ENCODE measurements at regions not wholly inside any gene's neighbourhood (a gene's known extent, or its start where the extent isn't known, plus 50 kb on each side); places are given as distances from the start of the nearest gene placed in this dataset.

GRCh38 chr3:176526225-176526624, 671.1 kb downstream of the TBL1XR1 start:
- ATAC-seq (no peak), DNase-seq (no peak)
- in situ Hi-C loops (cut with MboI; ENCODE audit: low sequenced_read_pairs in 4 of 4) (no loop called here), intact Hi-C loops (cut with DNase I; ENCODE audit: low total_unique reads) (no loop called here)
- no peaks in the 10 kb centered on the region for H3K36me3 ChIP-seq
- TF ChIP-seq POLR2A (IDR thresholded peaks at IDR 0.05) (no peak), CTCF (IDR thresholded peaks at IDR 0.05 in 4 of 5, conservative IDR thresholded peaks at IDR 0.05 in 1 of 5) (no peak)
- H3K27me3 ChIP-seq, result no peaks in the 10 kb centered on the region
- no peak overlapping the region for H3K27ac ChIP-seq
- no peaks in the 10 kb centered on the region for H3K4me1 ChIP-seq
- H3K4me3 ChIP-seq, result no peak overlapping the region
- H3K9me3 ChIP-seq, result no peaks in the 10 kb centered on the region

GRCh38 chr3:176523114-176523513, 674.2 kb downstream of the TBL1XR1 start:
- Histone ChIP-seq H3K4me1 (no peaks in the 10 kb centered on the region), H3K27me3 (no peaks in the 10 kb centered on the region), H3K9me3 (no peaks in the 10 kb centered on the region), H3K27ac (no peak overlapping the region), H3K36me3 (no peaks in the 10 kb centered on the region), H3K4me3 (no peak overlapping the region)
- intact Hi-C loops (cut with DNase I; ENCODE audit: low total_unique reads), result no loop called here
- DNase-seq (no peak), ATAC-seq (no peak)
- in situ Hi-C loops (cut with MboI; ENCODE audit: low sequenced_read_pairs in 4 of 4), result no loop called here
- no peak for TF ChIP-seq POLR2A (IDR thresholded peaks at IDR 0.05)
- no peak for TF ChIP-seq CTCF (IDR thresholded peaks at IDR 0.05 in 4 of 5, conservative IDR thresholded peaks at IDR 0.05 in 1 of 5)

GRCh38 chr3:176522436-176522835, 674.8 kb downstream of the TBL1XR1 start:
- Histone ChIP-seq H3K4me3 (no peak overlapping the region), H3K9me3 (no peaks in the 10 kb centered on the region), H3K36me3 (no peaks in the 10 kb centered on the region), H3K27ac (no peak overlapping the region), H3K27me3 (no peaks in the 10 kb centered on the region), H3K4me1 (no peaks in the 10 kb centered on the region)
- in situ Hi-C loops (cut with MboI; ENCODE audit: low sequenced_read_pairs in 4 of 4) (no loop called here), intact Hi-C loops (cut with DNase I; ENCODE audit: low total_unique reads) (no loop called here)
- ATAC-seq (no peak), DNase-seq (no peak)
- no peak for TF ChIP-seq CTCF (IDR thresholded peaks at IDR 0.05 in 4 of 5, conservative IDR thresholded peaks at IDR 0.05 in 1 of 5)
- TF ChIP-seq POLR2A (IDR thresholded peaks at IDR 0.05), result no peak

- no peaks in the 10 kb centered on the region for H3K27me3 ChIP-seq
- H3K4me1 ChIP-seq, result no peaks in the 10 kb centered on the region
- no peaks in the 10 kb centered on the region for H3K36me3 ChIP-seq
- no peak for DNase-seq
- no peak overlapping the region for H3K27ac ChIP-seq
- ATAC-seq, result no peak
- in situ Hi-C loops (cut with MboI; ENCODE audit: low sequenced_read_pairs in 4 of 4) (no loop called here), intact Hi-C loops (cut with DNase I; ENCODE audit: low total_unique reads) (no loop called here)
- TF ChIP-seq CTCF (IDR thresholded peaks at IDR 0.05 in 4 of 5, conservative IDR thresholded peaks at IDR 0.05 in 1 of 5), result no peak
- no peak for TF ChIP-seq POLR2A (IDR thresholded peaks at IDR 0.05)
- H3K4me3 ChIP-seq, result no peak overlapping the region
- no peaks in the 10 kb centered on the region for H3K9me3 ChIP-seq
Measured at GRCh38 chr3:176521531-176522175, 675.6 kb downstream of the TBL1XR1 start.

GRCh38 chr3:176514297-176514696, 683.0 kb downstream of the TBL1XR1 start:
- no peak overlapping the region for H3K27ac ChIP-seq
- intact Hi-C loops (cut with DNase I; ENCODE audit: low total_unique reads) (no loop called here), in situ Hi-C loops (cut with MboI; ENCODE audit: low sequenced_read_pairs in 4 of 4) (no loop called here)
- H3K4me1 ChIP-seq, result no peaks in the 10 kb centered on the region
- no peaks in the 10 kb centered on the region for H3K27me3 ChIP-seq
- H3K36me3 ChIP-seq, result no peaks in the 10 kb centered on the region
- peaks cover 0 to 5% (median 0%) of the 10 kb centered on the region in 3 donors for H3K9me3 ChIP-seq
- no peak for ATAC-seq
- H3K4me3 ChIP-seq, result no peak overlapping the region
- no peak for TF ChIP-seq POLR2A (IDR thresholded peaks at IDR 0.05)
- peak in 4 of 5 experiments; percentile 16 to 47 (median 33) for TF ChIP-seq CTCF (IDR thresholded peaks at IDR 0.05 in 4 of 5, conservative IDR thresholded peaks at IDR 0.05 in 1 of 5)
- DNase-seq, result no peak

All from gastrocnemius medialis (tissue), 4 donors.